ENCODE measurements at regions not wholly inside any gene's neighbourhood (a gene's known extent, or its start where the extent isn't known, plus 50 kb on each side); places are given as distances from the start of the nearest gene placed in this dataset.
"Not testable (repeated sequence)": the region's sequence is repeated elsewhere in the genome, so short reads cannot be mapped to it uniquely, and the experiment has no call there.

DNA sequence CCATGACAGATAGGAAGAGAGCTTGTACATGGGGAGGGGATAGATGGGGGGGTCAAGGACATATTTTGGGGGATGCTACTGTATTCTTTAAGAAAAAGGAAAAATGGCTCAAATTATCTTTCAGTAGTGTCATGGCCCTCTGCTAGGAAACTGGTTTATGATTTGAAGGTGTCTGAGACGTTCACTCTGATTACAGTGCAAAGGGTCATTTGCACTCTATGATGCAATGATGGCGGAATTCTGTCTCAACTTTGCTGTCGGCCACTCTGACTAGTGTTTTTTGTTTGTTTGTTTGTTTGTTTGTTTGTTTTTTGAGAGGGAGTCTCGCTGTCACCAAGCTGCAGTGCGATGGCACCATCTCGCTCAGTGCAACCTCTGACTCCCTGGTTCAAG, 180.0 kb downstream of the SOX4 start:
- DNase-seq: no peak

DNA sequence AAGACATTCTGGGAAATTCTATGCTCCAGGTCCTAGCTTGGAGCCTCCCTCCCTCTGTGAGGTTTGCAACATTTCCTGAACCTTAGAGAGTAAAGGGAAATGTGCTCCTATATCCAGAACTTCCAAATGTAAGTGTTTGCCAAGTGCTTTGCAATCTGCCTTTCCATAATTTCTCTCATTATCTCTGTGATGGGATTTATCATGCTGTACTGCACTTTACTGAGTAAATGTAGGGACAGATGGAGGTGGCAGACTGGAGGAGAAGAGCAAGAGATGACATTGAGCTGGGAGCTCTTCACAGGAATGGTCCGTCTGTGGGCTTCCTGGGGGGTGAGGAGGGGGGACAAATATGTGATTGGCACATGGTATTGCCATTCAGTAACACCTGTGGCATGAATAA, 184.3 kb downstream of the SOX4 start:
- no peak for DNase-seq

DNA sequence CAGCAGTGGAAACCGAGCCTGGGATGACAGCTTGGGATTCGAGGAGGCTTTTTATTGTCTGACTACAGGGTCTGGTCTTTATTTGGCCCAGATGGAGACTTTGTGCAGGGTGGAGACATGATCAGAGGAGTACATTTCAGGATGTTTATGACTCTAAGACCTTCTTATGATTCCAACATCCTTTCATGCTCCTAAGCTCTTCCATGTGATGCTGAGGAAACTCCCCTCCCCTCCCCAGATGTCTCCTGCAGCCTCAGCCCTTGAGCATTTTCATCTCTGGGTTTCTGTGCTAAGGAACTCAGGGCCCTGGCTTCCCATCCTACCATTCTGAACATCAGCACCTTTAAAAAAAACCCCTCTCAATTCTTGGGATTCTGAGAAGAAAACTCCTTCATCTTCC, 186.6 kb downstream of the SOX4 start:
- no peak for DNase-seq

GRCh38 chr6:21780679-21781078, 187.1 kb downstream of the SOX4 start:
- no peak for DNase-seq

- DNase-seq: no peak
These were observed 187.6 kb downstream of the SOX4 start for GRCh38 chr6:21781128-21781527.

DNA sequence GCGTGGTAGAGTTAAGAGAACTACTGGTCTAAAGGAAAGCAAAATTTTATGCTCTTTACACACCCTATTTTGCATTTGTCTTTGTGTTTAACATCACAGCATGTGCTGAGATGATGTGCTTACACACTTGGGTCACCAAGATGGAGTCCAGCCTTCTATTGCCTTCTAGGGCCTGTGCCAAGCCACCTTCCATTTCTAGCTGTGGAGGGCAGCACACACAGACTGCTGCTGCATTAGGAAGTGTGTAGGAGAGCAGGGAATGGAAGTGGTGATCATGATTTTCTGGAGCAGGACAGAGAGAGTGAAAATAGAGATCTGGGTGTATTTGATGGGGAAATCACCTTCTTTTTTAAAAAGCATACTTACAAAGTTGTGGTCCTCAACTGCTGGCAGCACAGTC, 191.6 kb downstream of the SOX4 start:
- no peak for DNase-seq

DNA sequence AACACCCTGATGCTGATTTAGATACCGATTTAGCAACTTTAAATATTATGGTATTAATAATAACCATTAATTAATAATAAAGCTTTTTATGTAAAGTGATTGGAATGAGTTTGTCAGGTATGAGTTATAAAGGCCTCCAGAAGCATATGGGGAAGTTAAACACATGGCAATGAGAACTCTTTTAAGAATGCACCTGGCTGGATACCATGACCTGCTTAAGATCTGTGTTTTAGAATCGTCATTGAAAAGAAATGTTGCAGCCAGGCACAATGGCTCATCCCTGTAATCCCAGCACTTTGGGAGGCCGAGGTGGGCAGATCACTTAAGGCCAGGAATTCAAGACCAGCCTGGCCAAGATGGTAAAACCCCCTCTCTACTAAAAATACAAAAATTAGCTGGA, 197.5 kb downstream of the SOX4 start:
- DNase-seq: no peak

DNA sequence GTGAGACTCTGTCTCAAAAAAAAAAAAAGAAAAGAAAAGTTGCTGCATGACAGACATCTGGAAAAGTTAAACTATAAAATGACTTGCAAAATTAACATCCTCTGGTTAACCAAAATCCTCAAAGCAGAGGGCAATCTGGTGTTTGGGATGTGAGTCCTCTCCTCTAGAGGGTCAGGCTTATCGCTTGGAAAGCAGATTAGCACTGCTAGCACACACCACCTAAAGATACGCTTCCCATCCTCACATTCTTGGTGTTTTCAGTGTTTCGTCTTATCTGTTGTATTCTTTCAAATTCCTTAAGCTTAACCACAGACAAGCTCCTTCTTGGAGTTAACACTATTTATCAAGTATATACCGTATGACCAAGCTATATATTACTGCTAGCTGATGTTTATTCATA, 198.0 kb downstream of the SOX4 start:
- no peak for DNase-seq

GRCh38 chr6:21792177-21792576, 198.6 kb downstream of the SOX4 start:
- DNase-seq: no peak

DNA sequence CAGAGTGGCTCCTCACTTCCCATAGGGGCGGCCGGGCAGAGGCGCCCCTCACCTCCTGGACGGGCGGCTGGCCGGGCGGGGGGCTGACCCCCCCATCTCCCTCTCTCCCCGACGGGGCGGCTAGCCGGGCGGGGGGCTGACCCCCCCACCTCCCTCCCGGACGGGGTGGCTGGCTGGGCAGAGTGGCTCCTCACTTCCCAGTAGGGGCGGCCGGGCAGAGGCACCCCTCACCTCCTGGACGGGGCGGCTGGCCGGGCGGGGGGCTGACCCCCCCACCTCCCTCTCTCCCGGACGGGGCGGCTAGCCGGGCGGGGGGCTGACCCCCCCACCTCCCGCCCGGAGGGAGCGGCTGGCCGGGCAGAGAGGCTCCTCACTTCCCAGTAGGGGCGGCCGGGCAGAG, 203.4 kb downstream of the SOX4 start:
- DNase-seq: not testable (repeated sequence)

DNA sequence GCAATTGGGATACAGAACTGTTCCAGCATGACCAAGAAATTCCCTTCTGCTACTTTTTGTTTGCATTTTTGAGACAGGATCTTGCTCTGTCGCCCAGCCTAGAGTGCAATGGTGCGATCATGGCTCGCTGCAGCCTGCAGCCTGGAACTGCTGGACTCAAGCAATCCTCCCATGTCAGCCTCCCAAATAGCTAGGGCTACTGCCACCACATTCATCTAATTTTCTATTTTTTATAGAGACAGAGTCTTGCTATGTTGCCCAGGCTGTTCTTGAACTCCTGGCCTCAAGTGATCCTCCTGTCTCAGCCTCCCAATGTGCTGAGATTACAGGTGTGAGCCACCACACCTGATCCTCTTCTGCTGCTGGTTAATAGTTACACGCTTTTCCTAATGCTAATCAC, 204.9 kb downstream of the SOX4 start:
- no peak for DNase-seq

- no peak for DNase-seq
These were observed 206.8 kb downstream of the SOX4 start for GRCh38 chr6:21800330-21800729.

- DNase-seq: no peak
These were observed 207.4 kb downstream of the SOX4 start for GRCh38 chr6:21800948-21801438.

- DNase-seq: no peak
These were observed 208.1 kb downstream of the SOX4 start for GRCh38 chr6:21801446-21802174.

- DNase-seq: no peak
These were observed 208.7 kb downstream of the SOX4 start for GRCh38 chr6:21802175-21802822.

- DNase-seq: no peak
These were observed 211.5 kb downstream of the SOX4 start for GRCh38 chr6:21804941-21805610.

- DNase-seq: no peak
These were observed 213.9 kb downstream of the SOX4 start for GRCh38 chr6:21807299-21808044.

DNA sequence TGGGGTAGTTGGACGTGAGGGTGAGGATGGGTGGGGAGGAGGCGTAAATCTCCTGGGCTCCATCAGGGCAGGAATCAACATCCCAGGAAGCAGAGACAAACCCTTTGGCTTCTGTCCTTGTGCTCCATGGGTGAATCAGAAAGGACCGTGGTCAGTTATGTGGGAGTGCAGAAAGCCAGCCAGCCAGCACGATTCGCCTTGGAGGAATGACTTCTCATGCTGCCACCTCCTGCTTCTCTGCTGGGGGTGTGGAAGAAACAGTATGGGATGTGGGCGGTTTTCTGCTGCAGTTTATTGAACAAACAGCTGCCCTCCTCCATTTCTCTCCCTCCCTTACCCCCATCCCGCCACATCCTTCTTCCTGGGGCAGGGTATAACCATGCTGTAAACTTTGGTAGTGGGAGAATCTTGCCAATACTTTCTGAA, 214.5 kb downstream of the SOX4 start:
- DNase-seq: no peak

- DNase-seq: no peak
These were observed 215.1 kb downstream of the SOX4 start for GRCh38 chr6:21808551-21809242.

GRCh38 chr6:21811484-21811883, 217.9 kb downstream of the SOX4 start:
- DNase-seq: no peak

GRCh38 chr6:21816231-21816630, 222.7 kb downstream of the SOX4 start:
- no peak for DNase-seq

DNA sequence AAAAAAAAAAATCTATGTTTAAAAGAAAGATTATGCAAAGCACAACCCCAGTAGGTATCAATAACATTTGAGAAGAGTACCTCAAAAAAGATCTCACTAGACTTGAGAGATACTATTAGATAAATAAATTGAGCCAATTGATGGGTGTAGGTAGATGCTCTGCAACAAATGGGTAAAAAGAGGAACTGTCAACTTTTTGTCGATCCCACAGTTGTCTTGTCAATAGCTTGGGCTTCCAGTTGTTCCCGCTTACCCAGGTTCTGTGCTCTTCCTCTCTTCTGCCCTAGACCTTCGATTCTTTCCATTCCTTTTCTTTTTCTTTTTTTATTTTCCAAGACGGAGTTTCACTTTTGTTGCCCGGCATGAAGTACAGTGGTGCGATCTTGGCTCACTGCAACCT, 226.9 kb downstream of the SOX4 start:
- no peak for DNase-seq

- no peak for DNase-seq
These were observed 229.8 kb downstream of the SOX4 start for GRCh38 chr6:21823371-21823770.

All from hippocampal formation (tissue), 2 donors.